GM21737 (cell line): ENCODE measurements at regions not wholly inside any gene's neighbourhood (a gene's known extent, or its start where the extent isn't known, plus 50 kb on each side); places are given as distances from the start of the nearest gene placed in this dataset.
"Not testable (repeated sequence)": the region's sequence is repeated elsewhere in the genome, so short reads cannot be mapped to it uniquely, and the experiment has no call there.

Source experiments
- ATAC-seq: cut with Tn5 transposase; IDR thresholded peaks from one replicate; pipeline ENCODE4 v1.9.1; 2021; ENCODE audit warnings: mild to moderate bottlenecking, moderate library complexity; ENCODE audit not compliant: unreplicated experiment

GRCh38 chr2:87311896-87312441, 290.3 kb upstream of the PLGLB1 start:
- ATAC-seq = not testable (repeated sequence)

DNA sequence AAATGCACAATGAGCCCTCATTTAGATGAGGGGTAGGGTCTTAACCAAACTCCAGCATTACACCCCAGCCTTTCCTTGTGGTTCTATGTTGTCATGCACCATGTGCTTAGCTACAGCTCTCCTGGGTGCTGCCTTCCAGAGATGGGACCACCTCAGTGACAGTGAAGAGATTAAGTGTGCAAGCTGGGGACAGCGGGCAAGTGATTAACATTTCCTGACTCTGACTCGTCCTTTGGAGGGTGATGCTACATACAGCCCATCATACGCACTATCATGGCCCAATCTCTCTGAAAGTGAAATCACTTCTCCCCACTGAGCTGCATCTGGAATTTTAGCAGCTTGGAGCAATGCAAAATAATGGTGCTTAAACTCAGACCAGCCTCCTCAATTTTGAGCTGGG, 293.0 kb upstream of the PLGLB1 start:
- not testable (repeated sequence) for ATAC-seq

DNA sequence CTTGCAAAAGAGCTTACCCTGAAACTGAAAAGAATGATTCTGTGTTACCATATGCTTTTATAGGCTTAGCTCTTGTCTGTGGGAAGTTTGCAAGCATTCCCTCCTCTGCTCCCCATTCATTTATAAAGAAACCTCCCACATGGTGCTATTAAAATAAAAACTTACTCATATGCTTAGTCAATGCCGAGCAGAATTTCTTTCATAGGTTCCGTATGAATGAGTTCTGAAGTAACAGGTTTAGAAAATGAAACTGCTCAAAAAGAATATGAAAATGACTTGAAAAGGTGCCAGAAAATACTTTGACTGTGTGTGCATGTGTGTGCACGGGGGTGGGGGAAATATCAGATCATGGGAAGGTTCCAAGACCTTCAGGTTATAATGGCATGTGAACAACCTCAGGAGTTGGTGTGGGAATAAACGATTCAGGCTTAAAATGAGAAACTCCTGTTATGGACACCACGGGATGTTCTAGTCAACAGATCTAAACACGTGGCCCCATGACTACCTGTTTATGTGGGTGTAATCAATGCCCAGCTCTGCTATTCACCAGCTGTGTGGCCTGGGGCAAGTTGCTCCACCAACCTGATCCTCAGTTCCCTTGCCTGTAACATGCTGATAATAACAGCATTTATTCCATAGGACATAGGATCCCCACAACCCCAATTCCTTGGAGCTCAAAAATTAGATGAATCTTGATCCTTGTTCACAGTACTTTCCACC, 293.7 kb upstream of the PLGLB1 start:
- ATAC-seq = not testable (repeated sequence)

- not testable (repeated sequence) for ATAC-seq
Observed at GRCh38 chr2:87317193-87317592, 295.5 kb upstream of the PLGLB1 start.

GRCh38 chr2:87318814-87319491, 297.3 kb upstream of the PLGLB1 start:
- not testable (repeated sequence) for ATAC-seq

DNA sequence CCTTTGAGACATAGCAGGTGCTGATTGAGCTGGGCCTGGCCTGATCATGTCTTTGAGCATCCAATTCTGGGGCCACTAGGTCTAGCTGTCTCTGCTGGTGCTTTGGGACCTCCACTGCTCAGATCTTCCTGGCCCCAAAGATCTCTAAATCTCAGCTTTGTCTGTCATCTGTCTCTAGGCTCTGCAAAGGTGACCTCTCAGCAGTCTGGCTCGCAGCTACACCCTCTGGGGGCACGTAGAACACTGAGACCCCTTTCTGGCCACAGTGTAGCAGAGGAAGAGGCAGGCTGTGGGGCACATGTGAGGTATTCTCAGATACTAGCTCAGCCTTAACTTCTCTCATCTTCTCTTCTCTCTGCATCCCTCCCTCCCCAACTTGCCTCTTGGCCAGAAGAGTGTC, 298.1 kb upstream of the PLGLB1 start:
- ATAC-seq = not testable (repeated sequence)

GRCh38 chr2:87321201-87321600, 299.6 kb upstream of the PLGLB1 start:
- ATAC-seq = not testable (repeated sequence)

- ATAC-seq = not testable (repeated sequence)
Observed at GRCh38 chr2:87324335-87325041, 302.8 kb upstream of the PLGLB1 start.

DNA sequence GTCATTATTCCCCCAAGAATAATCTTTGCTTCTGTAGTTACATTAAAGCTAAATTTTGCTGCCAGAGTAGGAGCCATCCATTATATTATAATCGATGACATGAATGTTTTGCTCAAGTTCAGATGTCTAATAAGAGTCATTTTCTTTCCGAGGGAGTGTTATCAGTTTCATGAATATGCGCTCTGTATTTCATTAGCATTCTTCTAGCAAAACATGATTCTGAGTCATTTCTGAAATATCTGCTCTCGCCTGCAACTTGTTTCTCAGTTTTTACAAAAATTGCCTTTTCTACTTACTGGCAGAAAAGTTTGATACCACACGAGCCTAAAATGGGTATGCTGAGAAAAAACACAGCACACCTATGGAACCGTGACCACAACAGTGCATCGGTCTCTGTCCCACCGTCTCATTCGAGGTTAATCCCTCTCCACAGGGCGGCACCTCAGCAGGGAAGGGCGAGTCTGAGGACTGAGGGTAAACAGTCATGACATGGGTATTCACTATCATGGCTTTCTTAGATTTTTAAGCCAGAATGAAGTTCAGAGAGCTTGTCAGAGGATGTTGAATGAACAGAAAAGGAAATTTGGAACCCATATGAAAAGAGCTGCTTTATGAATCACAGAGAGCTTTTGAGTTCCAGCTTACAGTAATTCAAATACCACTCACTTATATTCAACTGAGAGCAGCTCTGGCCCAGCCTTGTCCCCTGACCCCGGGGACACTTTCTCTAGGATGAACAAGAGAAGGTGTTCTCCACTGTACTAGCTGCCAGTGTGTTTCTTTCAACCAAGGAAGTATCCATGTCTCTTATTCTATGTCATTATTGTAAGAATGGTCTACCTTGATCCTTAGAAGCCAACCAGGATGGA, 303.6 kb upstream of the PLGLB1 start:
- not testable (repeated sequence) for ATAC-seq

- not testable (repeated sequence) for ATAC-seq
Observed at GRCh38 chr2:87325911-87326294, 304.3 kb upstream of the PLGLB1 start.

DNA sequence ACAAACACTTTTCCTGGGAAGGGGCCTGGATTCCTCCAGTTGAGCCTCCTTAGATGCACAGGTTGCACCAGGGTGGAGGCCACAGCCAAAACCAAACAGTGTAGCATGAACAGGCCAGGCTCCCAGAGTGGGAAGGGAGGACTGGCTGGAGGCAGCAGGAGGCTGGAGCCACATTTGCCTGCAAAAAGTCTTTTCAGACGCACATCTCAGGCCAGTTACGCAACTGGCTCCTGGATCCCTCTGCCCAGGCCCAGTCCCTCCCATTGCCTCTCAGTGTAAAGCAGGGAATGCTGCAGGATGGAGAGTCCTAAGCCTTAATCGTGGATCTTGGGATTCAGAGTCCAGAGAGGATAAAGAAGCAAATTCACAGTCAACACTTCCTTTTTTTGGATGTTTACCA, 305.1 kb upstream of the PLGLB1 start:
- ATAC-seq = not testable (repeated sequence)

GRCh38 chr2:87327648-87328371, 306.2 kb upstream of the PLGLB1 start:
- ATAC-seq = not testable (repeated sequence)

DNA sequence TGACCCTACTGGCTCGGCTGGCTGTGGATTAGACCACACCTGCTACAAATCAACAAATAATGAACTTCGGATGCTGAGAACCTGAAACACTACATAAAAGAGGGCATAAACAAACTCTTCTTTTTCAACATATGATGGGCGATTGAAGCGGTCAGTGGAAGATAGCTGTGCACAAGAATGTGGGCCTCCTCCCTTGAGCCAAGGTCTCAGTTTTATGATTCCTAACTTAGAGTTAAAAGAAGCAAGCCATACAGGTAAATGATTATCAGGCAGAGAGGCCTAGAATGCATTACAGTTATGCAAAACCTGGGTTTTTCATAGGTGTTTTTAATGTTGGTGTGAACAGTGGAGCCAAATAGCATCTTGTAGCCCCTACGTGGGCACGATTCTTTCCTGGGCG, 307.9 kb upstream of the PLGLB1 start:
- ATAC-seq = not testable (repeated sequence)

DNA sequence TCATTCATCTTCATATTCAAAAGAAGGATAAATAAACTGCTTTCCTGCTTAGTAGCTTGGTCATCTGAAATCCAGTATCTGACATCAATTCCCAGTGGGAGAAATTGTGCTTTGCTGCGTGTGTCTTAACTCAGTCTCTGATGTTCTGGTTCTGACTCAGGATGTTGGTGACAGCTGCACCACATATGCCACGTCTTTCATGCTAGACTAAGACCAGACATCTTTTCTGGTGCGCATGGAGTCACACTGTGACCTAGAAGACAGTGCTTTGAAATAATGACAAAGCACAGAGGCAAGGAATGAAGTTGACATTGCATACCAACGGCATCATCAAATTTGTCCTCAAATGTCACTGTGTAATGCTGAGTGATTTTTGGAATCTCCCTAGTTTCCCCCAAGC, 308.8 kb upstream of the PLGLB1 start:
- not testable (repeated sequence) for ATAC-seq

- not testable (repeated sequence) for ATAC-seq
Observed at GRCh38 chr2:87331940-87332583, 310.4 kb upstream of the PLGLB1 start.

- not testable (repeated sequence) for ATAC-seq
Observed at GRCh38 chr2:87334888-87335287, 313.2 kb upstream of the PLGLB1 start.

GRCh38 chr2:87338998-87339397, 317.4 kb upstream of the PLGLB1 start:
- ATAC-seq = not testable (repeated sequence)

GRCh38 chr2:87341601-87342014, 320.0 kb upstream of the PLGLB1 start:
- ATAC-seq = not testable (repeated sequence)

GRCh38 chr2:87342175-87342574, 320.5 kb upstream of the PLGLB1 start:
- ATAC-seq = not testable (repeated sequence)
